Mucosa of gallbladder (tissue), 1 donor: ENCODE measurements at regions not wholly inside any gene's neighbourhood (a gene's known extent, or its start where the extent isn't known, plus 50 kb on each side); places are given as distances from the start of the nearest gene placed in this dataset.
"Not testable (repeated sequence)": the region's sequence is repeated elsewhere in the genome, so short reads cannot be mapped to it uniquely, and the experiment has no call there.

Experiments
- DNase-seq: peaks from one replicate; pipeline ENCODE4 v3.0.0-alpha.2; 2020; ENCODE audit warnings: low spot score
- donor health status: DM: no; HTN: no; CAD: no.

DNA sequence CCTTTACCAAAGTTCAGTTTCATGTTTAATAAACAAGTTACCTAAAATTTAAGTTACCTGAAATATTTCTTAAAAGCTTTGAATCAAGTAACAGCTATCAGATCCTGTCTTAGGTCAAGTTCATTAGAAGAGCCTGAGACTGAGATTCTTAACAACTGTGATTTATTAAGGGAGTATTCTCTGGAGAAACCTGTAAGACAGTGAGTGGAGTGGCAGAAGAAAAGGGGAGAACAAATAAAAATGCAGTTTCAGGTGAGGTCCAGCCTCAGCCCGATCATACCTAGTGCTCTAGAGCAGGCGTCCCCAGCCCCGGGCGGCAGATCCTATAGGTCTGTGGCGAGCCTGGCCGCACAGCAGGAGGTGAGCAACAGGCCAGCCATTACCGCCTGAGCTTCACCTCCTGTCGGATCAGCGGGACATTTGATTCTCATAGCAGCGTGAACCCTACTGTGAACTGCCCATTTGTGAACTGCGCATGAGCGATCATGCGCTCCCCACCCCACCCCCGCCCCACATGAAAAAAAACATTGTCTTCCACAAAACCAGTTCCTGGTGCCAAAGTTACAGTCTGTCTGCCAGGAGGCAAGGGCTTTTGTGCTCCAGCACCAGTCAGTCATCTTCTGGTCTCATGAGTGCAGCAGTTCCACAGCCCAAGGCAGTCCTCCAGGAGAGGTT is 59.2 kb upstream of the ADGRB3 start:
- no peak for DNase-seq

DNA sequence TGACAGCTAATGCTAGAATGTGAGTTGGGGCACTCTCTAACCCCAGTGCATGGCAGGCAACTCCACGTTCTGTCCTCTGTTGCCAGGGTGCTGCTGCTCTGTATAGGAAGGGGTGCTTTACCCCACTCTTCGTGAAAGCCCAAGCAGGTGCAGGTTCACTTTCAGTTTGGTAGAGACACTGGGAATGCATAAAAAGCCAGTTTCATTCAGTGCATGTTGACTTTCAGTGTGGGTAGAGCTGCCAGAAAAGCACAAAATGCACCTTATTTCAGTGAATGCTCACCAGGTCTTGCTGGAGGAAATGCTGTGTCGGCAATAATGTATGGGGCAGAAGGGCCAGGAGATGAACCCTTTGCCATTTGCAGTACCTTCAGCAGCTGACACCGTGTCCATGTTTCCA is 62.1 kb upstream of the ADGRB3 start:
- no peak for DNase-seq

DNA sequence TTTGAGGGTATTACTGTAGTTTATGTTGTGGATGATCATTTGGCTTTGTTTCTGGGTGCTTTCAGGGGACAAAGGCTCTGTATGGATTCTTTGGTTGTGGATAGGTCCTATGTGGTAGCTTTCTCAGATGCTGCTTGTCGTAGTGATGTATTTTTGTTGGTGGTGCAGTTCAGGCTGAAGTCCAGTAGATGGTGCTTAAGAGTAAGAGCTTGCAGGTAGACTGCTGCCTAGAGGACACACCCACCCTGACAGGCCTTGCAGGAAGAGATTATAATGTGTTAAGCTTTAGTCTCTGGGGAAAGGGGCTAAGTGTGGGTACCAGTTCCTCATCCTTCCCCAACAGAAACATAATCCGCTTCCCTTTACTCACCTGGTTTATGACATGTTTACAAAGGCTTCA is 62.6 kb upstream of the ADGRB3 start:
- DNase-seq = peak; percentile 20

DNA sequence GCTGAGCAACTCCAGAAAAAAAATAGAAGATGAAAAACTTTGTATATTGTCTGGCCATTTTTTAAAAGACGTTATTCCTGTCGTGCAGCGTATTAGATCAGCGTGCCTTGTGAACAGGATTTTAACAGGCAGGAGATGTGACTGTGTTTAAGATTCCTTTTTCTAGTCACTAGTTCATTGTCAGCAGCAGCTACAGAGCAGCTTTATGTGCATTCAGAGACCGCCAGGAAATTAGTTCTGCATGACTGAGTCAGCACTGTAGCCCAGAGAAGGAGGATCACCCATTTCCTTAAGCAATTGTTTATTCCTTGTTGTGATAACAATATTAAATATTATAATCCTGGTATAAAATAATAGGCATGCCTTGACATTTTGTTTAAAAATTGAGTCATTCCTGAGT is 75.4 kb upstream of the ADGRB3 start:
- DNase-seq = no peak

DNA sequence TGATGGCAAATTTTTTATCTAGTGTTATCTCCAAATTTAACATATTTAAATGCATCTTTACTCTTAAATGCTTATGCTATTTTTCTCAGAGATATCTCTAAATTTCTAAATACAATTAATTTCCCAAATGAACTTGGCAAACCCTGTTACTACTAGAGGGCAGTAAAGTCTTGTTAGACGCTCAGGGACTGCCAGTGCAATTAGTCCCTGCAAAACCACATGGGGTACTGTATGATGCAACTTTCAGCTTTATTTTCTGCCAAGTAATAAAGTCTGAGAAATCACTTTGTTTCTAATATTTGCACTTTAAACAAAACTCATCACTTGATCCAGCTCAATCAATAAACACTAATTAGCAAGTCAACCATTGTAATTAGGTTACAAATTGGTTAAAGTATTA is 76.0 kb upstream of the ADGRB3 start:
- no peak for DNase-seq

DNA sequence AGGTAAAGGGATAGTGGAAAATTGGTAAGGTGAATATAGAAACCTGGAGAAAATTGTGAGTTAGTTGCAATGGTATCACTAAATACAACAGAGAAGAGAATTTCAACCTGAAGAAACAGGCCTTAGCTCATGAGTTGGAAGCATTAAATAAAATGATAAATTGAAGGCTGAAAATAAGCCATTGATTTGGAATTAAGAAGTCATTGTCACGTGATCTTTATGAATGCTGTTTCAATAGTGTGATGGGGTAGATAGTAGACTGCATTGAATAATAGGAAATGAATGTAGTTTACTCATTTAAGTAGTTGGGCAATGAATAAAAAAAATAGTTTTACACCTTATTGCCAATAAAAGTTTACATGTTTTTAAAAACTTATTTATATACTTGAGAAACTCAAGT is 88.5 kb upstream of the ADGRB3 start:
- no peak for DNase-seq

DNA sequence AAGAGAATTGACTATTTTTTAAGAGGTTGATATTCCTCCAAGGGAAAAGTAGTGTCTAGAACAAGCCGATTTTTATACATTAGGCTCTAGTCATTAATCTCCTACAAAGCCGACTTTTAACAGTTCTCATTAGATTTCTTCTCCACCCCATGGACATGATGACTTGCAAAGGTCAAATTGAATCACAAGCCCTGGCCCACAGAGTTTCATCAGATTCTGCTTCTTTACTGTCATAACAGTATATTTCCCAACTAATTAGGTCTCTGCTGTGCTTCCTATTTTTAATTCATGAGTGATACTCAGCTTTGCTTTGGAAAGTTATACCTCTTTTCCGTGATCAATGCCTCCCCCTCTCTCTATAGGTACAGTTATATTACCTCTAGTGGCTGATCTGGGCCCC is 90.6 kb upstream of the ADGRB3 start:
- DNase-seq = no peak

DNA sequence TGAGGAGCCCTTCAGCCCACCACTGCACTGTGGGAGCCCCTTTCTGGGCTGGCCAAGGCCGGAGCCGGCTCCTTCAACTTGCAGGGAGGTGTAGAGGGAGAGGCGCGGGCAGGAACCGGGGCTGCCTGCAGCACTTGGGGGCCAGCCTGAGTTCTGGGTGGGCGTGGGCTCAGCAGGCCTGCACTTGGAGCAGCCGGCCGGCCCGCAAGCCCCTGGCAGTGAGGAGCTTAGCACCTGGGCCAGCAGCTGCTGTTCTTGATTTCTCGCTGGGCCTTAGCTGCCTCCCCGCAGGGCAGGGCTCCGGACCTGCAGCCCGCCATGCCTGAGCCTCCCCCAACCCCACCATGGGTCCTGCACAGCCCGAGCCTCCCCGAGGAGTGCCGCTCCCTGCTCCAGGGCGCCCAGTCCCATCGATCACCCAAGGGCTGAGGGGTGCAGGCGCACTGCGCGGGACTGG is 101.7 kb upstream of the ADGRB3 start:
- no peak for DNase-seq

DNA sequence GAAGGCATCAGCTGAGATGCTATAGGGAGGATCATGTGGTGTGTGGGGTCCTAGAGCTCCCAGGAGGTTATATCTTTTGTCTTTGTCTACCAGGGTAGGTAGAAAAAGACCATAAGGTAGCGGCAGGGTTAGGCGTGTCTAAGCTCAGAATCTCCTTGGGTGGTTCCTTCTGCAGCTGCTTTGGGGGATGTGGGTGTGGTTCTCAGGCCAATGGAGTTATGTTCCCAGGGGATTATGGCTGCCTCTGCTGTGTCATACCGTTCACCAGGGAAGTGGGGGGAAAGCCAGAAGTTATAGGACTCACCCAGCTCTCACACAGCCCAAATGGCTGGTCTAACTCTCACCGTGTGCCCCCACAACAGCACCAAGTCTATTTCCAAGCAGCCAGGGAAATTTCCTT is 107.4 kb upstream of the ADGRB3 start:
- DNase-seq = no peak

DNA sequence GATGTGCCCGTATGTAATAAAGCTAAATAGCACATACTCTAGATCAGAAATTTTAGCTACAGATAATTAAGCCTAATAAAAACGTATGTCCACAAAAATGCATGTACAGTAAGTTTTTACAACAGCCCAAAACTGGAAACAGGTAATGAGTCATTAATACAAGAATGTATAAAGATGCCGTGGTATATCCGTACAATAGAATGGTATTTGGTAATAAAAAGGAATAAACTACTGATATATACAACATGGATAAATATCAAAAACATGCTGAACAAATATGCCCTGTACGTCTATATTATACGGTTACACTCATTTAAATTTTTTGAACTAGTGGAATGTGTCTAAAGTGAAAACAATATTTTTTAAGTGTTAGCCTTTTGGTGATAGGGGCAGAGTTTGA is 128.2 kb upstream of the ADGRB3 start:
- DNase-seq = no peak

DNA sequence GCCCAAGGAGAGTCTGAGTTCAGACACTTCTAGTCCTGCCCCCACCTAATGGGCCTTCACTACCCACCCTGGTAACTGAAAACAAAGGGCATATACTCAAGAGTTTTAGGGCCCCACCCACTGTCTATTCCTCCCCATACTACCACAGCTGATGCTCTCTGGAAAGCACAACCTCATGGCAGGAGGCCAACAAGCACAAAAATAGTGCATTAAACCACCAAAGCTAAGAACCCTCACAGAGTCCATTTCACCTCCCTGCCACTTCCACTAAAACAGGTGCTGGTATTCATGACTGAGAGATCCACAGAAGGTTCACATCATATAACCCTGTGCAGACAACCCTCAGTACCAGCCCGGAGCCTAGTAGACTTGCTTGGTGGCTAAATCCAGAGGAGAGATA is 132.1 kb upstream of the ADGRB3 start:
- no peak for DNase-seq

DNA sequence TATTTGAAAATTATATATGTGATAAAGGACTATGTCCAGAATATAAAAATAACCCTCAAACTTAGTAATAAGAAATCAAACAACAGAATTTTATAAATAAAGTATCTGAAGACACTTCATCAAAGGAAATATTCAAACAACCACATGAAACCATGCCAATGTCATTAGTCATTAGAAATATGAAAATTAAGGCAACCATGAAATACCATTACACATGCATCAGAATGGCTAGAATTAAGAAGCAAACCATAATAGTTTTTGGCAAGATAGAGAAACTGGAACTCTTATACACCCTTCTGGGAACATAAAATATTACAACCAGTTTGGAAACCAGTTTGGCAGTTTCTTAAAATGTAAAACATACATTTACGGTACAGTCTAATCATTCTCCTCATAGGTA is 137.2 kb upstream of the ADGRB3 start:
- no peak for DNase-seq

DNA sequence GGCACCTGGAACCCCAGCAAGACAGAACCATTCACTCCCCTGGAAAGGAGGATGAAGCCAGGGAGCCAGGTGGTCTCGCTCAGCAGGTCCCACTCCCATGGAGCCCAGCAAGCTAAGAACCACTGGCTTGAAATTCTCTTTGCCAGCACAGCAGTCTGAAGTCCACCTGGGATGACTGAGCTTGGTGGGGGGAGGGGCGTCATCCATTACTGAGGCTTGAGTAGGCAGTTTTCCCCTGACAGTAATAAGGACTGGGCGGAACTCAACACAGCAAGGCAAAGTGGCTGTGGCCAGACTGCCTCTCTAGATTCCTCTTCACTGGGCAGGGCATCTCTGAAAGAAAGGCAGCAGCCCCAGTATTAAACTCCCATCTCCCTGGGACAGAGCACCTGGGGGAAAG is 140.2 kb upstream of the ADGRB3 start:
- DNase-seq = not testable (repeated sequence)

DNA sequence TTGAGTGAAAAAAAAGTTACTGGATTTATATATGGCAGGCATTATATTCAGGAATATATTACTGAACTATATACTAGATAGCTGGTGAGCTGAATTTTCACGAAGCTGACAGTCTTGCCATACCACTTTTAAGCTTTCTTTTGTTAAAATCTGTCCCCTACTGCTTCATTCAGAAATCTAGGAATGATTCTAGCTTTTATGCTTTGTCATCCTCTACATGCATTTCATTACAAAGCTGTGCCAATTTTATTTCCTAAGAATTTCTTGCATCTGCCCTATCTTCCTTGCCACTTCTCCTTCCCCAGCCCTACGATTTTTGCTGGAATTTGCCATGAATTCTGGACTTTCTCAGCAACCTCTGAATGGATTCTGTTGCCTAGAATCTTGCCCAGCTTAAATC is 158.5 kb upstream of the ADGRB3 start:
- no peak for DNase-seq

DNA sequence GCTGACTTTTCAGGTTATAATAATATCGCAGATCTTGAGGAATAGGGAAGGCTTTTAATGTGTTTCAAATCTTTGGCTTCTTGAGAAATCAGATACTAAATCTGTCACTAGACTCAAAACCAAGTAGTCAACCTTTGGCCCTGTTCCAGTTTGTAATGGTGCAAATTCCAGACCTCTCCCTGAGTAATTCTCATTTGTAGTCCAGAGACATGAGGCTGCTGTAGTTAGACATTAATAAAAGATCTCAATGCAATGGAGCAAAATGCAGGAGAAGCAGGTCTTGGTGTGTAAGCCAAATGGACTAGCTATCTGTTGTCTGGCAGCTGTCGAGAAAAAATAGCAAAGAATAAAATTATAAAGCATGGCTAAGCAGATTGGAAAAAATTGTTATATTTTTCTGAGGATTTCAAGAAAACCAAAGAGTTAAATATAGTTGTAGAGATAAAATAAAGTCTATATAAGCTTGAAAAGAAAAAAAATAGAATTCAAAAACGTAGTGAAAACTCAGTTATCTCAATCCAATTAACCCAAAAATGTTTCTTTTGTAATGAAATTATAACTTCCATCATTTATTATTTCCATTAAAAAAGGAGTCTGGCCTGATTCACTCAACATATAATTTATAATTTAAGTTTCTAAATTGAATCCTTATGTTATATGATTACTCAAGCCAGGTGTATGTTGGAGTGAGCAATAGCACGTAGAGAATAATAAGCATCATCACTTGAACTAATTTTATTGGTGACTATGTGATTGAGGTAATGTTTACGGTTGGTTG is 161.5 kb upstream of the ADGRB3 start:
- DNase-seq = no peak

DNA sequence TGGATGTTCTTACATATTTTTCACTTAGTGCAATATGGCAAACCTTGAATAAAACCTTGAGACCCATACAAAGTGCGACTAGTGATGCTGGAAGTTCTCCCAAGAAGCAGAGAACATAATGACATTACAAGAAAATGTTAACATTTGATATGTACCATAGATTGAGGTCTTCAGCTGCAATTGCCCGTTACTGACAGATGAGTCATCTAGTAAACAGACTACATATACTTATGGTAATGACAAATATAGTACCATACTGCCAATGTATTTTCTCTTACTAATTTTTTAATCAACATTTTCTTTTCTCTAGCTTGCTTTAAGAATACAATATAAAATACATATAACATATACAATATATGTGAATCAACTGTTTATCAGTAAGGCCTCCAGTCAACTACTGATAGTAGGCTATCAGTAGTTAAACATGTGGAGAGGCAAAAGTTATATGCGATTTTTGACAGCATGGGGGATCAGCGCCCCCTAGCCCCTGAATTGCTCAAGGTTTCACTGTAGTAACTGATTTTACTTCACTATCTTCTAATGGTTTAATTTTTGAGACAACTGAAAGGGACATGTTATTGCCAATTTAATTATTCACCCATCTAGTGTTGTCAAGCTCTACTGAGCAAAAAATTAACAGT is 166.7 kb upstream of the ADGRB3 start:
- no peak for DNase-seq

DNA sequence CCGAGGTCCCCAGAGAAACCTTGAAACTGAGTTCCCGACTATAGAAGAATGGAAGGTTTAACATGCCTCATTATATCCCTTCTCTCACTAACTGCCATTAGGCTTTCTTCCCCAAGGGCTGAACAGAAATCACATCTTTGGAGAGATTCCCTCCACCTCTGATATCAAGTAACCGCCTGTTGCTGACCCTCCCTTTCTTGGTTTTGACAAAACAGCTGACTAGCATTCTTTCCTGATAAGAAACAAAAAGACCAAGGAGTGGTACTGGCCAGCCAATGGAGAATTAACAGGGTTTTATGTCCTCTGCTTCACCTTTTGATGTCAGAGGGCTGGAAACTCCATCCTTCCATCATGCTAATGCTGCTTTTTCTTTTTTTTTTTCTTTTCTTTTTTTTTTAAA is 176.6 kb upstream of the ADGRB3 start:
- no peak for DNase-seq

DNA sequence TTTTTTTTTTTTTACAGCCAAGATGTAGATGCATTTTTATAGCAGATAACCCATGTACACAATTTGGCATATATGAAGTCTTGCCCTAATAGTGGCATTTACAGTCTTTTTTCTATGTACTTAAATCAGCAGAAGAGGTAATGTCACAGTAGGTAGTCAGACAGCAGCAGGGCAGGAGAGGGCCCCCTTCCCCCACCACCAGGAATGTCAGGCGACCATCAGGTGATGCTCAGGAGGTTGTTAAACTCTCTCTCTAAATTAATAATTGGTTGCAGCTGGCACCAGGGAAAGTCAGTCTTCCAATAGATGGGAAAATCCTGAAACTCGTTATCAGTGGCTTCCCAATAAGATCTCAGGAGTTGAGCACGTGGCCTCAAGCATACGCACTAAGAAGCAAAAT is 188.0 kb upstream of the ADGRB3 start:
- DNase-seq = no peak

DNA sequence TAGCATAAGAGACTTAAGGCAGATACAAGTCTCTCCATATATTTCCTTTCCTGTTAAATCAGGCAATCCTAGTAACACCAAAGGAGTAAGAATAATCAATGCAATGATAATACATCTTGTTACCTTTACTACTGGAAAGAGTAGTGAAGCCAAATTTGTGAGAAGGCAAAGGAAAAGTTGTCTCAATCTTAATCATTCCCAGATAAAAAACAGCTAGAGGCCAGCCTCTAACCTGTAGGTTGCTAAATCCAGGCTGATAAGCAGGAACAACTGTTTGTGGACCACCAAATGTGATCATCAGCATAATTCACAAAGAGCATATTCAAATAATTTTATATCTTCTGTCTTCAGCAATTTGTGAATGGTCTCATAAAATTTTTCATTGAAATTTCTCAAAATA is 189.2 kb upstream of the ADGRB3 start:
- no peak for DNase-seq

DNA sequence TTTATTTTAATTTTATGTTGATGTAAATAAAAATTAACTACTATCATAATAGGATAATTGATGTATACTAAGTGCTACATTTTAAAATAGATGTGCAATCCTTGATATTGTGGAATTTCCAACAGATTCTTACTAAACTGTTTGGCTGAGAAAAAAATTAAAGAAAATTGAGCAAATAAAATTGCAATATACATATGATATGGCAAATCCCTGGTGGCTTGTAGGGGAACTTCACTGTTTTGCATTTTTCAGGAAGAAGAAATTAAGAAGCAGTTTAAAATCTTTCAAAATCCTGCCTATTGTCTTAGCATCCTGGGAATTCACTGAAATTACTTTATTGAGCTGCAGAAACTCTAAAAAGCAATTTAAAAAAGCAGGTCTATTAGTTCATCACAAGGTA is 191.4 kb upstream of the ADGRB3 start:
- DNase-seq = no peak

DNA sequence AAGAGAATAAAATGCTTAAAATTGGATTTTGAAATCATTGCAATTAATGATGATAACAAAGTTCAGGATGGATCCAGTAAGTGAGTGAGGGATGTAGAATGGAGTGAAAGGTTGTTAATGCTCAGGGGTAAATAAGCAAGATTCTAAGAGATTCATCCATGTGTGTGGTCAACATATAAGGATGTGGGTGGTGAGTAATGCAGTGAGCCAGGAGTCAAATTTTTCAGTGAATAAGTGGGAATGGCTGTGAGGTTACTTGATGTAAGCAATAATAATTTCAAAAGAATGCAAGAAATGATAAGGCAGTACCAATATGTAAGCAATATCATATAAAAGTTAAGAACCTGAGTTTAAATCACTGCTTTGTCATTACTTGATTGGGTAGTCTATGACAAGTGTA is 207.5 kb upstream of the ADGRB3 start:
- no peak for DNase-seq

DNA sequence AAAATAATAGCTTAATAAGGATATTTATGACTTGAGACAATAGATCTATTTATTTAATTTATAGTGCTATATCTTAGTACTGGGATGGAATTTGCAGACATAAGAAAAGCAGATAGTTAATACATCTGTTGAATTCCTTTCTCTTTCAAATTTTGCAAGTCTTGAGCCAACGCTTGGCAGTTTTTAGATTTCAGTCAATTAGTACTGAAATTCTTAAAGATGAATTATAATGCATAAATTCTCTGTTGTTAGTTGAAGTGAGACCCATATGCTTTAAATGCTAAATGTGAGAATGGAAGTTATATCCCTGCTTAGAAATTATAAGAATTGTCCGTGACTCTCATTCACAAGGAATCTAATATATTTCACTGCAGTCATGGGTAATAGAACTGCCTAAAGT is 225.1 kb upstream of the ADGRB3 start:
- no peak for DNase-seq

DNA sequence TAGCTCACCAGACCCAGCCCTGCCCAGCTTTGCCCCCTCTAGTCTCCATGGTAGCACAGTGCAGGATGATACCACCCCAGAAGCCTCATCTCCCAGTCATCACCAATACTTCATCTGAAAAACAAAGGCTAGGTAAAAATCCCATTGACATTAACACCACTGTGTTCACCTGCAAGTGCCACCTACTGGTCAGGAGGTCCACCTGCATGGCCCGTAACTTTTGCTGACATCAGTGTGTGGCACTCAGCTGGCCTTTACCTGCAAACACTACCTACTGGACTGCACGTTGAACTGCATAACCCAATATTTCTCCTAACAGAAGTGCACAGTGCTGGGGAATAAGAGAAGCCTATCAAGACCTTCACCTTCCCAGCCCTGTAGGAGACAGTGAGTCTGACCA is 234.7 kb upstream of the ADGRB3 start:
- no peak for DNase-seq
